HTR-8/SVneo (cell line): ENCODE measurements at regions not wholly inside any gene's neighbourhood (a gene's known extent, or its start where the extent isn't known, plus 50 kb on each side); places are given as distances from the start of the nearest gene placed in this dataset.
A peak's percentile ranks its signal among the peaks of the same experiment; 100 is the strongest.

ENCODE experiments used
- DNase-seq: peaks from one replicate; pipeline ENCODE4 v3.0.0; 2011; ENCODE audit warnings: low spot score, mixed read lengths; ENCODE audit not compliant: insufficient read length
- FAIRE-seq: peaks from 2 replicates; lab custom pipeline; 2011; peaks lifted over from hg19 to GRCh38; lab: Jason Lieb, UNC

DNA sequence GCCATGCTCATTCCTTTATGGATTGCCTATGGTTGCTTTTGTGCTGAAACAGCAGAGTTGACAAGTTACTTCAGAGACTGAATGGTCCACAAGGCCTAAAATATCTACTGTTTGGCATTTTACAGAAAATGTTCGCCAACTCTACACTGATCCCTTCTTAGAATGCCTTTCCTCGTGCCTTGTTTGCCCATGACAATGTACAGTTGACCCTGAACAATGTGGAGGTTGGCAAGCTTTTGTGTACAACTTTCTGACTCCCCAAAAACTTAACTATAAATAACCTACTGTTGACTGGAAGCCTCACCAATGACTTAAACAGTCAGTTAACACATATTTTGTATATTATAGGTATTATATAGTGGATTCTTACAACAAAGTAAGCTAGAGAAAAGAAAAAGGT is 361.4 kb downstream of the EPHA4 start:
- FAIRE-seq = no peak
- DNase-seq = no peak

DNA sequence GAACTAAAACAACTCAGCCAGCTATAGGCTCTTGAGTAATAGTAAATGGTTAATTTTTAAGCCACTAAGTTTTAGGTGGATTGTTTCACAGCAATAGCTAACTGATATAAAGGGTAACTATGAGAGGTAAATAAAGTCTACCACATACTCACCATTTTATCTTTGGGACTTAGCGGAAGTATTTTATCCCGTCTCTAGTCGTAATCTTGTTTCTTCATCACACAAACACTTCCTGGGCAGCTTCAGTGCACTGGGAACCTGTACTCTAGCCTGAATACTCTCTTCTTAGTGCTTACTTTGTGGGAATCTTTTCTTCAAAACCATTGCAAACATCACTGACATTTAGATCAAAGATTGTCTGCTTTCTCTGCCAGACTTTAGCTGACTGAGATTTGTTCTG is 360.5 kb downstream of the EPHA4 start:
- FAIRE-seq (no peak), DNase-seq (no peak)

DNA sequence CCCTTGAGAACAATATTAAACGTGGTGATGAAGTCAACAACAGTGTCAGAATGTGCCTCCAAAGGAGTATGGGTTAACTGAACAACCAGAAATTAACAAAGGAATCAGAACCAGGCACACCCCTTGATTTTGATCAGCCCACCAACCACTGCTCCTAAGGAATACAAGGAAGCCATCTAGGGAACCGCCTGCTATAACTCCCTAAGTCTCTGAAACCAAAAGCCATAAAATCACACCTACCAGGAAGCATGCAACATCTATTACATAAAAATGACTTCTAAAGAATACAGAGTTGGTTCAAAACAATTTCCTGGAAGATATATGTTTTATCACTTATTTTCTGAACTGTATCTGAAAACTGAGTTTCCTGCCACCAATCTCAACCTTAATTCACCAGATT is 360.0 kb downstream of the EPHA4 start:
- DNase-seq = no peak
- FAIRE-seq = no peak

DNA sequence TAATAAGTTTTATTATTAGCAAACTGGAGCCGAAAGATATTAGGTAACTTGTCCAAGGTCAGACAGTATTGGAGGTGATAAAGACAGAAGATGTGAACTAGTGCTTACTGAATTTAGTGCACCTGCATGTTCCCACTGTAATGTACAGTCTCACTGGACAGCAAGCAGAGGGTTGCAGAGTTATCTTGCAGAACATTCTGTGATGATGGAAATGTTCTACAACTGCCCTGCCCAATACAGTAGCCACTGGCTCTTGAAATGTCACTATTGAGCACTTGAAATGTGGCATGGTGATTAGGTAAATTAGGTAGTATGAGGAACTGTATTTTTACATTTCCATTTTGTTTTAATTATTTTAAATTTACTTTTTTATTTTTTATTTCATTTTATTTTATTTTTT is 356.6 kb downstream of the EPHA4 start:
- no peak for FAIRE-seq
- no peak for DNase-seq

DNA sequence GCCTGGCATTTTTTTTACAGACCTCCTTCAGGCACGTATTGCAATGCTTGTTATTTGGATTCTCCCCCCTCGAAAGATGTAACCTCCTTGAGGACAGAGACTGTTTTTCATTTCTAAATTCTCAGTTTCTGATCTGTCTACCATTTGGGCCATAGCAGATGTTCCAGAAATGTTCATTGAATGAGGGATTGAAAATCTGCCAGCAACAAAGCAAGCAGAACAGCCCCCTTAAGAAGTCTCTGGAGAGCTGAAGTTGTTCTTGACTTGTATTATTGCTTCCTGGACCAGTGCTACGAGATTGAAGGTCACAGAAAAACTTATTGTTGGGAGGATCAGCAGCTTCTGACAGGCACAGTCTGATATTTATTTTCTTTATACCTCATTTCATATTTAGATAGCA is 355.5 kb downstream of the EPHA4 start:
- FAIRE-seq (no peak), DNase-seq (no peak)

DNA sequence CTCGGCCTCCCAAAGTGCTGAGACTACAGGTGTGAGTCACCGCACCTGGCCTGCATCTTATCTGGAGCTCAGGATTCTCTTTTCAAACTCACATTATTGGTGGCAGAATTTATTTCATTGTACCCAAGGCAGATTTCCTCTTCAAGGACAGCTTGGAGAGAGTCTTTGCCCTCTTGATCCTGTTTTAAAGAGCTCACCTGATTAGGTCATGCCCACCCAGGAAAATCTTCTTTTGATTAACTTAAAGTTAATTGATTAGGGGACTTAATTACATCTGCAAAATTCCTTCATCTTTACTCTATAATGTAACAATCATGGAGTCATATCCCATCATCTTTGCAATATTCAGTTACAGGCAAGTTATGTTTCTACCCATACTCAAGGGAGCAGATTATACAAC is 346.4 kb downstream of the EPHA4 start:
- DNase-seq (no peak), FAIRE-seq (no peak)

DNA sequence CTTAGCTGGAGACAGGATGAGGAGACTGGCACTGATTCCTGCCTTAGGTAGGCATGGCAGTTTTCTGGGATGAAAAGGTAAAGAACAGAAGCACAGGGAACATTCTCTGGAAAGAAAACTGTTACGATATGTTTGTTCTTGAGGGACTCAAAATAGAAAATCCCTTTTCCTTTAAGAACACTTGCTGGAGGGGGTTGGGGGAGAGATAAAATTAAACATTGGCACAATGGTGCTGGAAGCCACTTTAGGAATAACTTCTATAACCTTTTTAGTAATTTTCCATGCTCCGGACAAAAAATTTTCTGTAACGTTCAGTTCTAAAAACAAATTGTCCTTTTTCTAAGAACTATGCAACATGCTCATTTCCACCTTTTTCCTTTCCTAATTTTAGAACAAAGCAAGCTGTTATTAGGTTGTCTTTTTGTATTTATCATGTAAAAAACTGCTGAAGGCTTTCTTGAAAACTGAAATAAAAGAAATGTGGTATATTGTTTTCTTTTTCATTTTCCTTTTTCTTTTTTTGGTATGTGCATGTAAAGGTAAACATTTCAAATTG is 343.8 kb downstream of the EPHA4 start:
- DNase-seq (no peak), FAIRE-seq (no peak)

DNA sequence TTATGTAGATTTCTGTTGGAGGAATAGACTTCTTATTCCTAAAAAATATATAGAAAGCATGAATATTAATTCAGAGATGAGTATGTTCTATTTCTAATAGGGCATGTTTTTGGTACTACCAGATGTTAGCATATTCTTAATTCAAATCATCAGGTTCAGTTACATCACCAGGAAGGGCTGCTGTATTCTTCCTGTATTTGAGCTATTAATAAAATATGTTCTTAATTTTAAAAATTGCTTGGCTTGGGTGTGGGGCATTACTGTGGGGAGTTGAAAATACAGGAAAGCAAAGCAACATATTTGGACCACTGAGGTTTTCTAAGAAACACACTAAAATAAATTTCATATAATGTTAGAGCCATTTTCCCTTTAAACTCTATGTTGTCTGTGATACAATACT is 343.0 kb downstream of the EPHA4 start:
- no peak for DNase-seq
- FAIRE-seq = no peak

DNA sequence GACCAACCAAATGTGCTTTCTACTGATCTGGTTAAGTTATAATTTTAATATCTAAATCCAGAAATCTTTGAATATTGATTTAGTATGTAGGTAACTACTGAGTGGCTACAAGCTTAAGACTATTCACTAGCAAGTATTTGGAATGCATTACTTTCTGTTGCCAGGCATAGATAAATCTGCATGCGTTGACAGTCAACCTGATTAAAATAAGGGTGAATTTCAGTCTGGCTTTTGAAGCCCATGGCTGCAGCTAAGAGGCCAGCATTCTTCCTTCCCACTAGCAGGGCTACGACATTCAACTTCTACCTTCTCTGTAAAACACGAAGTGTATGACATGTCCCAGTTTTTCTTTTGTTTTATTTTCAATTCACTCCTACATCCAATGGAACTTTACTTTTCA is 340.6 kb downstream of the EPHA4 start:
- DNase-seq = no peak
- no peak for FAIRE-seq

DNA sequence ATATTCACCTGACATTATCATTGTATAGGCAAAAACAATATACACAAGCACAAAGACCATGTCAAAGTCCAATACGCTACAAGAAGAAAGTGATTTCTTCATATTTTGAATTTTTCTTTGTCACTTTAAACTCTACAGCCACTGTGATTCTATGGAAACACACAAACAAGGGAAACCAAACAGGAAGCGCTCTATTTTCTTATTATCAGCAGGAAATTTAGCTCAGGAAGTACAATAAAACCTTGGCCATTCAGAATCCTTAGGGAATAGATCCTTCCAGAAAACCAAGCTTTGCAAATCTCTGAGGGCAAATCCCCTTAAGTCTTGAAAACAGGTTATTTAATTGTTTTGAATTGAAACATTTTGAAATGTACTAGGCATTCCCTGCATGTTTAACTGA is 336.2 kb downstream of the EPHA4 start:
- DNase-seq (no peak), FAIRE-seq (no peak)

DNA sequence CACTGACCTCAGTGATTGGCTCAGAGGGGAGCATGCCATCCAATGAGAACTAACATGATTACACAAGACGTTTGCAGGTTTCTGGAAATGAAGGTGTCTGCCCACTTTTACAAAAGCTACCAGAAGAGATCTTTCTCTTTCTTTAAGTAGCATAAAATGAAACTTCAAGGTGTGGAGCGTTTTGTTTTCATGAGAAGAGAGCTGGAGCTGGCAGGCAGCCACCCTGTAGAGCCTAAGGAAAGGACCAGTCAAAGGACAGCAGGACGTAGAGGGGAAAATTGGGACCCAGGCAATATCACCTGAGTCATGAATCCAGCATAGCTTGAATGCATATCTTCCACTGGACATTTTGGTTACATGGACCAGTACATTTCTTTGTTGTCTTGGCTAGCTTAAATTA is 331.0 kb downstream of the EPHA4 start:
- DNase-seq = no peak
- no peak for FAIRE-seq

DNA sequence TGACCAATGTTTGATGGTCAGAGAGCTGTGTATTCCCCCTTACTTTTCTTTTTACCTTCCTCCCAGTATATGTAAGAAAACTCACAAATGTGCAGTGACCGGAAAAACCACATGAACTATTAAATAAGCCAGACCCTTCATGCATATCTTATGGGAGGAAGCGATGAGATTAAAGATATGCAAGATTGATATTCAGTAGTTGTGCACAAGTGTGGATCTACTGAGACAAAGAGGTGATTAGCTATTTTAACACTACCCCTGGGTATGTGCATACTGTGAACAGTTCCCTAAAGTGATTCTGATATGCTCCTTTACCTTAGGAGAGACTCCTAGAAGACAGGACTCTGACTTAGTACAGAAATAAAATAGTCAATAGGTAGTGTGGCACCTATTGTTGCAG is 328.3 kb downstream of the EPHA4 start:
- FAIRE-seq (no peak), DNase-seq (no peak)

DNA sequence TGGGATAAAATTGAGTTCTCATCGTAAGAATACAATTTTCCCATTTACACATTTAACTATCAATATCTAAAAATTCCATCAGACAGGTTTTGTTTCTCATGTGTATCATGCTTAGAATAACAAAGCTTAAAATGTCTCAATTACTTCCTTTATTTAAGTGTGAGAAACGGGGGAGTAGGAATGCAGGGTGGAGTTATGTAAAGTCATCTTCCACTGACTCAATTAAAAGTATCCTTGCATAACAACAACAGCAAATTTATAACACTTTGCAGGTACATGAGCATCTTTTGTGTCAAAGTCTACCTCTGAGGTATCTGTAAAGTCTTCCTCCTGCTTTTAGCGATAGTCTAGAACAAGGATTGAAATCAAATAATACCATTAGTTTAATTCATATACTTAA is 327.1 kb downstream of the EPHA4 start:
- DNase-seq (no peak), FAIRE-seq (no peak)

DNA sequence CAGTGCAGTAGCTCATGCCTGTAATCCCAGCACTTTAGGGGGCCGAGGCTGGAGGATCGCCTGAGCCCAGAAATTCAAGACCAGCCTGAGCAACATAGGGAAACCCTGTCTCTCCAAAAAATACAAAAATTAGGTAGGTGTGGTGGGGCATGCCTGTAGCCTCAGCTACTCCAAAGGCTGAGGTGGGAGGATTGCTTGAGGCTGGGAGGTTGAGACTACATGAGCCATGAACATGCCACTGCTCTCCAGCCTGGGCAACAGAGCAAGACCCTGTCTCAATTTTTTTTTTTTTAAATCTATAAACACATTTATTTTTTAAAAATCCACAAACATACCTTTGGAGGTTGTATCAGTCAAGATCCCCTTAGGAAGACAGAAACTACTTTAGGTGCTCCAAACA is 326.3 kb downstream of the EPHA4 start:
- DNase-seq (no peak), FAIRE-seq (no peak)

DNA sequence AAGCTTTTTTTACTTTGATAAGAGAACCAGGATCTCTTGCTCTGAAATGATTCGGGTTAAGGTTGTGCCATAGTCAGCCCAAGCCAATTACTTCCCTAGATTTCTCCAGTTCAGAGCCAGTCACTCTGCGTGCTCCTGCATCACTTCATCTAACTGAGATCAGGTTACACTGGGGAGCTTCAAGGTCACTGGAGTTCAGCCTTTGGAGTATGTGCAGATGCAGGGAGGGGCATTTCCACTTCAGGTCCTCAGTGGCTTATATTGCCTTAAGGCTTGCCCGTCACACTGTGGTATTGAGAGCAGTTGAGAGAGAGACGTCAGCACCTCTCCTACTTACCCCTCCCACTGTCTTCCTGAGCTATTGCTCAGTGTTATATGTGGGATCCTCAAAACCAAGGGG is 317.8 kb downstream of the EPHA4 start:
- FAIRE-seq (no peak), DNase-seq (peak; percentile 14)

DNA sequence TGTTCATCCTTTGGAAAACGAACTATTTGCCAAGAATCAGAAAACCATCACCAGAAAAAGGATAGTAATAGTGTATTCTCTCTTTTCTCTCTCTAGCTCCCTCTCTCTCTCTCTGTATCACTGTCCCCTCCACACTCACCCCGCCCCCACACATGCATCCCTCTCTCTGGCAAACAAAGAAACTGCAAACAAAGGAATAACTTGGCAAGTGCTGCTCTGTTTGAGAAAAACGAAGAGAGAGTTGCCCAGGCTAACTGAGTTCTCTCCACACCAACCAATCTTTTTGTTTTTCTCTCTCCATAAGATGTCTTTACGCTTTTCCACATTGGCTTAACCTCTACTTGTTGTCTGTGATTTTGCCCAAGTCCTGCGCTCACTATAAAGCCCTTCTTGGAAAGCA is 316.2 kb downstream of the EPHA4 start:
- no peak for FAIRE-seq
- no peak for DNase-seq

DNA sequence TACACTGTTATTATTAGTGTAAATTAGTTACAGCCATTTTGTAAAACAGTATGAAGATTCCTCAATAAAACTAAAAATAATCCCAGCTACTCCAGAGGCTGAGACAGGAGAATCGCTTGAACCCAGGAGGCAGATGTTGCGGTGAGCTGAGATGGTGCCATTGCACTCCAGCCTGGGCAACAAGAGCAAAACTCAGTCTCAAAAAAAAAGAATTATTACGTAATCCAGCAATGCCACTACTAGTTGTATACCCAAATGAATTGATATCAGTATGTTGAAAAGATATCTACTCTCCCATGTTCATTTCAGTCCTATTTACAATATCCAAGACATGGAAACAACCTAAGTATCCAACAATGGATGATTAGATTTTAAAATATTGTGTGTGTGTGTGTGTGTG is 313.6 kb downstream of the EPHA4 start:
- no peak for FAIRE-seq
- DNase-seq = no peak

DNA sequence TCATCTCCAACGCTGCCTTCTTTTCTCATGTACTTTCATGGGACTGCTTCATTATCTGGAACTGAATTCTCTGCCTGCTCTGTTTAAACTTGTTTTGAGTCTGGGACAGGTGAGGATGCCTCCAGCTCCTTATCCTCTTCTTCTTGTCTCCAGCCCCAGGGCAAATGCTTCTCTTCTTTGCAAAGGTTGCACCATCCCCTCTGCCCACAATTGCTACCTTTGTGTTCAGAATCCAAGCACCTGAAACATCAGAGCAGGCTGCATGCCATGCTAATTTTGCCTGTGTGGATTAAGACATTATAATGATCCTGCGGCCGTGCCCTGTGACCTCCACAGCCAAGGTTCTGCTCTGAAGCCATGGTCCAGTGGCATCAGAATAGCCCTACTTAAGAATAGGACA is 309.5 kb downstream of the EPHA4 start:
- DNase-seq (no peak), FAIRE-seq (no peak)

DNA sequence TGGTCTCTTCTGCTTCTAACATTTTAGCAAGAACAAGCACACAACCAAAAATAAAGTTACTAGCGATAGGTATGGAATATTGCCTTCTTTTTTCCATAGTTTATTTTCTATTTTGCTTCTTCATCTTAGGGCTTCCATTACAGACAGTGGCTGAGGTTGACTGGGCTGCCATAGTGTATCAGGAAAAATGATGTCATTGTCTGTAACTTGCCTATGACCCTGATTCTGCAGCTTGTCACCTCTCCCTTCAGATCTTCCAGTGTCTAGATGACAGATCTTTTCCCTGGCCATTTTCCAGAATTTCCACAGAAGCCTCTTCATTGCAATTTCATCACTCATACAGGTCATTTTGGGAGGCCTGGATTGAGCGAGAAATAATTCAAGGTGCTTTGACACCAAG is 308.5 kb downstream of the EPHA4 start:
- DNase-seq (no peak), FAIRE-seq (no peak)

DNA sequence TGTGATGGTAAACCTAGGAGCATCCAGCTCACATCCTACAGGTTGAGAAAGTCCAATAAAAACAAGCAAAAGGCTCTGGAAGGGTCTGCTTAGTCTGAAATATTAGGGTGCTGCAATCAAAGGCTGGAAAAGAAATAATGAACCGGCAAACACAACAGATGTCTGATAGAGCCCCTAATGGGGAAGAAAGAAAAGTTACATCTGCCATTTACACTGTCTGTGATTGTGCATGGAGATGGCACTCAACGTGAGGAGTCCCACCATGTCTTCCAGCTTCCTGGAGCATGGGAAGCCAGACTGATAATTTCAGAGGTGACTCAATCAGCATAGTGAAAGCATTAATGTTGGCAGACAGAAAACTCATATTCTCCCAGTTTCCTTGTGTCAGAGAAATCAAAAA is 307.8 kb downstream of the EPHA4 start:
- no peak for DNase-seq
- FAIRE-seq = no peak

DNA sequence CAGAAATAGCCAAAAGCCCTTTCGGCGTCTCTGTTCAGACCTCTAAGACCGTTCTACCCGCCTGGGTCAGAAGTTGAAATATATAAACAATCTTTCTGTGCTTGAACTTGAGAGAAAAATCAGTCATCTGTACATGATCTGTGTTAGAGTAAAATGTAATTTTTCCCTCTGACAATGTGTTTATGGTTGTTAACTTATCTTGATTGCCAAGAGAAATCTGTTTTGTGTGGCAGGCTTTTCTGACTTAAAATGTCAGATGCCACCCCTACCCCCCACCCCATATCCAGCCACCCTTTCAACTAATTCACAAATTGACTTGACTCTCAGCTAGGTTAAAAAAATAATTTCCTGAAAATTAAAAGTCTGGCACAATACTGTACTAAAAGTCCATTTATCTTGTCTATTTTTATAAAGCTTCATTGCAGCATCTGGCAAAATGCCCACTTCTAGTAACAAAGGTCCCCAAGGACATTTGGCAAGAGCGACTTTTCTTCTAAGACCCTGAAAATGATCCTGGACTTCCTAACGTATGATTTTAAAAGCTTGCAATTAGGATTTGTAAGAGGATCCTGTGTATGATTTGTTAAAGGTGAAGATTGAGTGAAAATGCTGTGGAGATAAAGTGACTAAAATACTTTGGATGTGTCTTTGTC is 304.2 kb downstream of the EPHA4 start:
- no peak for DNase-seq
- no peak for FAIRE-seq

DNA sequence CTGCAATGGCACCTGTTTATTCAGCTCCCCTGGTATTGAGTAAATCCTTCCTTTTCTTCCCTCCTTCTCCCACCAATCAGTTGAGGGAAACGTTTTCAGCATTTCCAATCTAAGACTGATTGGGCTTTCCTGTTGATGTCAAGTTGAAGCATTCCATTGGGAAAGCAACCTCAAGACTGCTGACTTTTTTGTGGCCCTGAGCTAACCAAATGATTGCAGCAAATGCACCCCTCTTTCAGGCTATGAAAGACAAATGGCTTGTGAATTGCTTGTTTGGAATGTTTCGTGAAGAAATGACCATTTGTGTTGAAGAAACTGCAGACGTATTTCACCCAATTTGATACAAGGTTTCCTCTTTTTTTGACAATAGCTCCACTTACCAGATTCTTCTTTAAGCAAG is 303.5 kb downstream of the EPHA4 start:
- no peak for FAIRE-seq

DNA sequence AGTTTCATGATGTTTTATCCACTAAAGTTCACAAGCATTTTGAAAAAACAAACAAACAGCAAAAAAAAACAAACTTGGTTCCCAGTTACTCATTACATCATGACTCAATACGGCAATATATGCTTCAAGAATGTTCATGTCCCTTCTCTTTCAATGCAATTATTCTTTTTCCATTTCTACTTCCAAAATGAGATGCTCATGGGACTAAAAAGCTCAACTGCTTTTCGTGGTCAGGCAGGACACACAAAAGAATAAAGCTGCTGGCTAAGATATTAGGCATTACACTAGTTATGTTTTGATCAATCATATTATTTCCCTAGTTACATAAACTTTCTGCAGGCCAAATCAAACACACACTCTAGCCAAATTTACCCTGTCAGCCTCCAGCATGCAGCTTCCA is 301.3 kb downstream of the EPHA4 start:
- FAIRE-seq = no peak
- DNase-seq = no peak

More for the DNA sequence above, 303.5 kb downstream of the EPHA4 start:
- no peak for DNase-seq
